NCI-H226 (cell line): ENCODE measurements at regions not wholly inside any gene's neighbourhood (a gene's known extent, or its start where the extent isn't known, plus 50 kb on each side); places are given as distances from the start of the nearest gene placed in this dataset.

Source experiments
- DNase-seq: peaks from one replicate; pipeline ENCODE4 v3.0.0-alpha.2; 2015

DNA sequence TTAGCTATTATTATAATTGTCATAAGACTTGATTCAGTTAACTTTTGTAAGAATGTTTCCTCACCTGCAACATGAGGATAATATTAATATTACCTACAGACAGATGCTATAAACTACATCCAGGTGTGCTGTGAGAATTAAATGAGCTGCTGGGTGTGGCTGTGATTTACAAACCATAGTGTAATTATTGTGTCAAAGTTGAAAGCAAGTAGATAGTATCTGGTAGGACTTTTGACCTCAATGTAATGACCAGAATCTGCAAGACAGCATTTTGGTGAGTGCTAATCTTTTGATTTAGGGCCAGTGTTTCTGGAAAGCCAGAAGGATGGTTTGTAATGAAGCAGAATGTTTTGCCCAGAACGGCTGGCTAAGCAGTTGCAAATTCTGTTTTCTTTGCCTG is 162.5 kb downstream of the TRMT11 start:
- no peak for DNase-seq

DNA sequence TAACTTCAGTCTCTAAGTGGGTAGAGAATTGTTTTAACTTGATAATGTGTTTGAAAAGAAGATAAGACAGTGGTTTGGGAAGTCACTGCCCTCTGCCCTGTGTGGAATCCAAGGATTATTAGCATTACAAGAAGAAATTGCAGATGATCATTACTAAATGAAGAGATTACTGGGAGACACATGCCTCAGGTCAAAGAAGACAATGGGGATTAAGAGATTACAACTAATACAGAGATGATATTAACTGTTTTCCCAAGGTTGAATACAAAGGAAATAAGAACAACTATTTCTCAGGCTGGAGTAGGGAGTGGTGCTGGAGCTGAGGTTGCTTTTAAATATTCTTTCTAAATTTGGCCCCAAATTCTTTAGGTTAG is 166.0 kb downstream of the TRMT11 start:
- no peak for DNase-seq

DNA sequence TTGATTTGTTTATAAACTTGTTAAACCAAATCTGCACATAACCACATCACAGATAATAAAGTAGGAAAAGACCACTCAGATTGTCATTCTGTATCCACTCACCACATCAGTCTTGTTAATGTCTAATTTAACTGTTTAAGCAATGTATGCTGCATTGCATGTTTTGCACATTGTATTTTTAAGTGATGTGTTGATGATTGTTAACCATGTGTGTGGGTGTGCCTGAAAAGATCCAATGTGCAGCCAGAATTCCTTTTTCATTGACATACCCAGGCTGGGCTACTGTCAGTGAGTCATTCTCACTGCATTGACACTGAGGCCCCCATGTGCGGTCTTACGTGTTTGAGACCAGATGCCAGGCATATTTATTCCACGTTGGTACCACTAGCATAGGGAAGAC is 167.3 kb downstream of the TRMT11 start:
- no peak for DNase-seq

DNA sequence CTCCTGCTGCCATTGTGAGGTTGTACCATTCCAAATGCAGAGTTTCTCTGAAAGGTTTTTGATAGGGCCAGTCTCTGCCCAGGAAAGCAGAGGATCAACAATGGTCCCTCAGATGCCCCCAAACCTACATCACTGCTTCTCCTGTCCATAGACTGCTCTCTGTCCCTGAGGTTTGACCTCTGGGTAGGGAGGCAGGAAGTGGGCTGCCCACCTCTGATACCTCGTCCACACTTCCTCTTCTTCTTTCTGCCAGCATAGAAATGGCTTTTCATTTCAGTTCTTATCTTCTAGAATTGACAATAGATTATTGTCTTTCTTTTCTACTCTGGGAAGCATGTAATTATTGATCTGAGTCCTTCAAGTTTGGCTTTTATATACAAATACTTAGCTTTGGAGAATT is 170.6 kb downstream of the TRMT11 start:
- no peak for DNase-seq

DNA sequence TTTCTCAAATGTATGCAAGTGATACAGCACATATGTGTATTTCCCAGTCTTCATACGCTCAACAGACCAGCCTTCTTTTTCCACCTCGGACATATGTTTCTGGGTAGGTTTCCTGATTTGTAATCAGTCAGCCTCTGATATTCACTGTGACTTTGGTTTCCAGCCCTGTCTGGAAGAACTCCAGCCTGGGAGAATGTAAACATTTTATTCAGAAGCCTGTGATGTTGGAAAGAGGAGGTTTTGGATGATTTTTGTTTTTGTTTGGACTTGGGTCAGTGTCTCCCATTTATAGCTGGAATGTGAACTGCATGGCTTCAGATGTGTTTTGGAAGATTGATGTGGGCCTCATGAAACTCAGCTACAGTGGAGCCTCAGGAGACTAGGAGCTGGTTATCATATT is 172.2 kb upstream of the CENPW start:
- no peak for DNase-seq

DNA sequence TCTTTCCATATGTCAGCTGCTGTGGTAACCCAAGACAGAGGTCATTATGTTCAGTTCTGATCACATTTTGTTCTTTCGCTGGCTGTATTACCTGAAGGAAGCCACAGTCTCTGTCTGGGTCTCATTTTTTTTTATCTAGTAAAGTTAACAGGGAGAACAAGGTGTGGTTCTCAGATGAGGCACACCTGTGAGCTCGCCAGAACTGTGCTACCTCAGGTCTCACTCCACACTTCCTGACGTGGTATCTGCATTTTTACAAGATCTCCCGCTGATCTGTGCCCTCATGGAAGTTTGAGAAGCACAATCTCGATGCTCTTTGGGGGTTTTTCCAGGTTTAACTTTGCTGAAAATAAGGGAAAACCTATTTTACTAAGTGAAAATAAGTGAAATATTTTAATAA is 169.5 kb upstream of the CENPW start:
- DNase-seq: no peak

DNA sequence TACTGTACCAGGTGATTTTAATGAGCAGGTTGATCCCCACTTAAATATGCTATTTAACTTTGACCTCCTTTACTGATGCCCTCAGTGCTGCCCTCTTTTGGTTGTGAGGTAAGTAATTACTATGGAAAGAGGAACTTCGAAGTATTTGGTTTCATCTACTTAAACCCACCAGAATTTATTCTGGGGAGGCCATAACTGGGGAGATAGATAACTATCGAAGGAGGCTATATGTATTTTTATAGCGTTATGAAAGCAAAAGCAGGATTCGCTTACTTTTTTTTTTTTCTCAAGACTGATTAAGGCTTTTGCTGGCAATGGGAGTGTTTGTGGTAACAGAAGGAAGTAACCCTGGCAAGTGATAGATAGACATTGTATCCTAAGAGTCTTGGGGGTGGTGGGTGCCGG is 168.9 kb upstream of the CENPW start:
- peak; percentile 9 for DNase-seq

DNA sequence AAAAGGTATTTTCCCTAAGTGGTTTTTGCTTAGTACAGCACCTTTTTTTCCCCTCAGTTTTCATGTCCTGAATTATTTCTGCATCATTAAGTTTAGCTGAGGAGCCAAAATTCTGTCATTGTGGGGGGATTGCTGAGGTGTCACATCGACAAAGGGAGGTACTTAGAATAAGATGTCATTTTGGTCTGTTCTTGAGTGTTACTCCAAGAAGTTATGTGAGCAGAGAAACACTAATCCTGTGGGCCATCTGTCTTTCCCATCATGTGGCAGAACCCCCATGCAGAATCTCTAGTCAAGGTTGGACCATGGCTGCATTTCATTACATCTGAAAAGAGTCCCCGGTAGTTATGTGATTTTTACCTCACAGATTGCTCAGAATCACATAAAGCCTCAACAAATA is 167.8 kb upstream of the CENPW start:
- no peak for DNase-seq

DNA sequence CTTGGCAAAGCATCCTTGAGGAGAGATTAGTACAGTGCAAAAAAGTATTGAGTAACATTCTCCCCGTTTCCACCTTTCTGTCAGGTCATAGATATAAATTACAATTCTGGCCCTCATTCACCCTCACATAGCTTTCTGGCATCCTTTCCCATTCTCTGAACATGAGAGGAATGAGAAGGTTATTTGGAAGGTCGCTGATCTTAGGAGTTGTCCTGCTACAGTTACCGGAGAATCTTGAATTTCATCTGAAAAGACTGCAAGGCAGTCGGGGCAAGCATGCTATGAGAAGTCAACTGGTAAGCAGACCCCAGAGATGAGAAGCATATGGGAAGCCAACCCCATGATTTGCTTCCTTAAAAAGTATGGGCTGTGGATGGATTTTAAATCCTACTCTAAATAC is 166.7 kb upstream of the CENPW start:
- no peak for DNase-seq

DNA sequence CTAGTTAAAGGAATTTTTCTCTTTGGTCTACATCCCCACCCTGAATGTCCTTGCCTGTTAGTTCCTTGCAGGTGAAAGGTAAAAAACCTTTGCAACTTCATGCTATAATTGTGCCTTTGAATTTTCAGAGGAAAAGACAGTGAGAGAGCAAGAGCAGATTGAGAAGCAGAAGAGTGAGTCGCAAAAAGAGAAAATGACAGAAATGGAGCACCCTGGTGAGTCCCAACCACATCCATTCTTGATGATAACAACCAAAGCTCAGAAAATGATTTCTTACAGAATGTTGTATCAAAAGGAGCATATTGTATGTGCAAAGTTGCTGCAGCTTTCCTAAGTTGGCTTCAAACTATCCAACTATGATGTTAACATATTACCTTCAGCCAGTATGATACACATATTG is 165.2 kb upstream of the CENPW start:
- no peak for DNase-seq

DNA sequence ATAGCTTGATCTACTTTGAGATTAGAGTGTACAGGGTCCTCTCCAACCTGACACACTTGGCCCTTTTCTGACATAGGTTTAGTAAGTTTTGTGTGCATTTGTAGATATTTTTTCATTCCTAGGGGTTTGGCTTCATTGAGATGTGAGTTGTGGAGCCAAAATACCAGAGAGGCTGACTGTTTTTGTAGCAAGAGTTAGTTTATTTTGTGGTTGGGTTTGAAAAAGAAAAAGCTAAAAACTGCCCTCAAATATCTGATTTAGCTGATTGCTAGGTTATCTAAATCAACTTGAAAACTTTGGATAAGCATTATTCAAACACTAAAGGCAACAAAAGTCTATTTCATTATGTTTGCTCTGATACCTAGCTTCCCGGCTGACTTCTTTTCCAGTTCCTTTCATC is 164.7 kb upstream of the CENPW start:
- DNase-seq: no peak

DNA sequence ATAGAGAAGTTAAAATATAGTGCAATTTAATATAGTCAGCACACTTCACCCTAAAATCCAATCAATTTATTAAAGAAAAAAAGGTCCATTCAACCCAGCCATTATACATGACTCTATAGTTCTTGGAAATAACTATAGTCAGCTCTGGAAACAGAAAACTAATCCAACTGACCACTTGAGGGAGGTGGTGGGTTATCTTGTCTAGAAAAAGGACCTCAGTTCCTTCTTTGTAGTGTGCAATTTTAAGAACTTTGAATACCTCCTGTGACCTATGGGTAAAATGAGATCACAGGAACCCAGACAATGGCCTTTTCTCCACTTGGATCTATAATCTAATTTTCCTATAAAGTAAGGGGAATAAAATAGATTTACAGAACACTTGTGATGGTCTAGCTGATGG is 163.6 kb upstream of the CENPW start:
- DNase-seq: no peak

DNA sequence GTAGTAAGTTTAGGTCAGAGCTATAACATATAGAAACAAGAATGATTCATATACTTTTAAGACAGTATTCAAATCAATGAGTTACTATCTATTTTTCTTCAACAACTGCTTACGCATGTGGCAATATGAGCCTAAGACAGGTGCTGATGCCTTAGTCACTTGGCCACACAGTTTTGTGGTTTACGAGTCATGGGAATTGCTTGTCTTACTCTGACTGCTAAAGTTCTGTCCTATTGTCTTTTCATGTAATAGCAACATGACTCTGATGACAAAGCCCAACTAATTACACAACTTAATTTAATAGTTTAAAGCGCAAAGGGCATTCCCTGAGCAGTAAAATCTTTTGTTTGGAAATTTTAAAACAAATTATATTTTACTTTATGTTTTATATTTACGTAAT is 159.3 kb upstream of the CENPW start:
- DNase-seq: peak; percentile 71

DNA sequence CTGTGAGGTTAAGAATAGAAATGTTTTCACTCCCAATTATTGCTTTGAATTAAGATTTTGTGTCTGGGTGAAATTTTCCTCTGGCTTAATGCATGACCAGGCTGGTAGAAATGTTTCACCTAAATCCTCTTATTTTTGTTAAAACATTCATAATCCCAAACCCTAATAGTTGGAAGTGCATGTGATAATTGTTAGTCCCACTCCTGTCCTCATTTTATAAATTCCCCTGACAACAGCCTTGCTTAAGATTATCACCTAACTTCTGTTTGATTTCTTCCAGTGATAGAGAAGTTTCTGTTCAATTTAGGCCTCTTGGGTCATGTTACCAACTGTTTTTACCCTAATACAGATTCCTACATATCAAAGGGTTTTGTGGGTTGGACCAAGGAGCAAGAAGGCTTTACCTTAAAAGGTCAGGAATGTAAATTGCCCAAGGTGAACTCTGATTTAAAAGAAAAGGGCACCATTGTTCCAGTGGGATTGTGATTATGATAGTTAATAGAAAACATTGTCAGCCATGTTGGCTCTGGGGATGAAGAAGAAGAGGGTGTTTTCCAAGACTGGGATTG is 158.7 kb upstream of the CENPW start:
- DNase-seq: no peak

DNA sequence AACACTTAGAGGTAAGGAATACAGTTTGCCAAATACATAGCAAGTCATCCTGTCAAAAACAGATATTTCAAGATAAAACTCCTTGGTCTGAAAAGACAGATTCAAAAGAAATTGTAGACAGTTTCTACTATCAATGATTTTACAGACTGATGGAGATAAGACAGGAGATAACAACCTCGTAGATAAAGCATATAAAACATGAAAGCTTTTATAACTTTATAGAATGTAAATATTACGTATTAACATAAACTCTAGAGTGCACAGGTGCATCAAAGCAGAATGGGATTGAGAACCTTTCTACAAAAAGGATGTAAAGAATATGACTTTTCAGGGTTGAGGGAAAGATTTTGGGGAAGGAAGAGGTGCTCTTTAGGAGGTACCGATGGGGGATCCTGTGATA is 158.0 kb upstream of the CENPW start:
- no peak for DNase-seq

DNA sequence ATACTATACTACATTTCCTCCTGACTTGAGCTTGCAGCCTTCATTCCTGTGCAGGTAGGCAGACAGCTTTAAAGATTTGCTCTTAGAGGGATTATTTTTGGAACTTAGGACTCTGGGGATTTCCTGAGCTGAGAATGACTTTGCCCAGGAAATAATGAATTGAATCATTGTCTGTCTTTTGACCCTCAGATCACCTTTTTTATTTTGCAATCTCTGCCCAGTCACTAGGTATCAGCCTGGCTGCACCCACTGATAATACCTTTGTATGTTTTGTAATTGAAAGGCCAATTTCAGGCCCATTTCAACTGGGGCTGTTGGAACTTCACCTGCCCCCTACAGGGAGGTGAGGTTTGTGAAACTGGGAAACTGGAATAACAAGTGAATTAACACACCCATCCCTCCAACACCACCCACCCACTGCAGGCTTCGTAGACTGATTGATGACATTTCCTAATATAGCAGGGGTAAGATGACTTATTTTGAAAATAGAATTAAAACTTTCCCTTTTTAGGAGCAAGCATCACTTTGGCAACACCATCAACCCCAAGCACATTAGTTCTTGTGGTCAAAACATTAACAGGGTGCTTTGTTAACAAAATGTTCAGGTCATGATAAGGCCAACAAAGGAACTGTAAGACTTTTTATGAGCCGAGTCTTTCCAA is 157.1 kb upstream of the CENPW start:
- DNase-seq: peak; percentile 43

DNA sequence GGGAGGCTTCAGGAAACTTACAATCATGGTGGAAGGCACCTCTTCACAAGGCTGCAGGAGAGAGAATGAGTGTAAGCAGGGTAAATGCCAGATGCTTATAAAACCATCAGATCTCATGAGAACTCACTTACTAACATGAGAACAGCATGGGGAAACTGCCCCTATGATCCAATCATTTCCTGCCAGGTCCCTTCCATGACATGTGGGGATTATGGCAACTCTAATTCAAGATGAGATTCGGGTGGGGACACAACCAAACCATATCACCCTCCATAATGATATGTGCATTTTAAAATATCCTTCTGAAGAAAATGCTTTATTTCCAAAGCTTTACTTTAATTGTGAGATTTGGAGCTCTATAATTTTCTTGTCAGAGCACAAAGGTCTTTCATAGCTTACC is 154.1 kb upstream of the CENPW start:
- DNase-seq: no peak

DNA sequence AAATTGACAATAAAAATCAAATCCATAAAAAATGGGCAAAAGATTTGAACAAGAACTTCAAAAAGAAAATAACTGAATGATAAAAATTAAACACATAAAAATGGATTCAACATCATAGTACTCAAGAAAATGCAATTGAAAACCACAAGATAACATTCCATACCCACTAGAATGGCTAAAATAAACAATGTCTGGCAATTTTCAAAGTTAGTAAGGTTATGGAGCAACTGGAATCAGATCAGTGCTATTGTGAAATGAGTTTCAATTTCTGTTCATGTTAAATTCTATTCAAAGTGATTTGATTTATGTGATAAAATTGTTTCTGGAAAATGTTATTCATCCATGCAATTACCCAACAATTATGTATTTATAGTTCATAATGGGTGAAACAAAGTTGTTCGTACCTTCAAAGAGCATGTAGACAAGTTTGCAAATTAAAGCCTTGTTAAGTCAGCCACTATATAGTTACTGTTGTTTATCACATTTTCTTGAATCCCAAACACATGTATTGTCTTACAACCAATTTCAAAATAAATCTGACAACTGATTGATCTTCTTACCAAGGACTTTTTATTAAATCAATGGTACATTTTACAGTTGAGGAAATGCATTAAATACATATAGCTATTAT is 151.5 kb upstream of the CENPW start:
- peak; percentile 66 for DNase-seq

DNA sequence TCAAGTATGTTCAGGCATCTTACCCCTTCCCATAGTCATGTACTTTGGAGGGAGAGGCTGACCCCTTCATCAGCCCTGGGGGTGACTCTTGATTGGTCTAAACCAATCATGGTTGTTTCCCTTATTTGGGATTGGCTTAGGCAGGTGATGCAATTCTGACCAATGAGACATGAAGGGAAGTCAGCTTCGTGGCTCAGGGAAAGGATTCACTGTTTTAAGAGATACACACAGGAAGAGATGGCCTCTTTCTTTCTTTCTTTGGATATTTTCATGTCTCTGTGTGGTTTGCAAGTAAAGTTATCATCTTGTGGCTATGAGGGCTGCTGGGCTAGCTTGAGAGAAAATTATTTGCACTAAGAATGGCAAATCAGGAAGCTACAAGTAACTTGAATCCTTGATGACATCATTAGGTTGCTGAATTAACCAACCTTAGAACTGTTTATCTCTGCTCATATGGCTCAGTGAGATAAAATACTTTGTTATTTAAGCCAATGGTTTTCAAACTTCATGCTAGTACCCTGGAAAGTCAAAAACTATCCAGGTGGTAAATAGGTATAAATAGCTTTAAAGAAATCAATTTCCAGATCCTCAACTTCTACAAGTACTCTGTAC is 144.2 kb upstream of the CENPW start:
- DNase-seq: no peak

DNA sequence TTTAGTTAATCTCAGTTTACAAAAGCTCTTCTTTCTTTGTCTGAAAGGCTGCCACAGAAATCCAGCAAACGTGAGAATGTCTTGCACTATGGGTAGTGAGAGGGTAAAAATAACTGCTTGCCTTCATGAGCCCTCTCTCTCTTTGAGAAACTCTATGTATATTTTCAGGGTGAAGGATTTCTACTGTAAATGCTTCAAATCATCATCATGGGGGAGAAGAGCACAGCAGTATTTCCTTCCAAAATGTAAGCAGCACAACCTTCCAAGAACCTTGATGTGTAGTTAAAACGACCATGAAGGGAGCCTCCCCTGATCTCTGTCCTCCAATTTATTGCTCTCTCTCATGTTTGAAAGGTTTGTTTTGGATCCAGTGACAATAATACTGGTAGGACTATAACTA is 141.3 kb upstream of the CENPW start:
- no peak for DNase-seq

DNA sequence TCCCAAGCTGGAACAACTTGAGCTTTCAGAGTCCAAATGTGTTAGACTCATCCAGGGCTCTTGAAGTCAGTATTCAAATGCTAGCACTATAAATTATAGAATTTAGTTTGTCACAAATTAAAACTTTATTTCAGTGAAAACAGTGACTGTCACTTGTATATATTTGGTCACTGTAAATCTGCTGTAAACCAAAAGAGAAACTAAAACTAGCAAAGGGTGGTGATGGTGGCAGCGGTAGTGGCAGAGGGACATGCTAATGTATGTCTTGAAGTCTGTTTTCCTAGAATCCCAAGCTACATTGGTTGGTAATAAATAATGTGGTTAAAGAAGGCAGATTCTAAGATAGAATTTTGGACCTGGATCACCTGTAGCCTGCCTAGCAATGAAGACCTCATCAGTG is 140.4 kb upstream of the CENPW start:
- DNase-seq: no peak

DNA sequence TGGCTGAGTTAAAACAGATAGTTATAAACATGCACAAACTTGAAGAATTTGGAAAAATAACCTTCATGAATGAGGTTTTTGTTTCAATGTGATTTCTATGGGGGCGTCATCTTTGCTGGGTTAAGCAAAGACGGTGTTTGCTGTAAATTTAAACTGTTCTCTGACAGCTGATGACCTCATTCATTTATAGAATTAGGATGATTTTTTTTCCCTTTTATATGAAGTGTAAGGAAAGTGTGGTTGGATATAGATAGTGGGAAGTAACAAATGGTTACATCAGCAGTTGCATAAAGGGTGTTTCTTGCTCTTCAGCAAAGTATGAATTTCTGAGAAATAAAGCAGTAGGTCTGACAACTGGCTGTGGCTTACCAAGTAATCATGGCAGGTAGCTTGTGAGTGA is 137.2 kb upstream of the CENPW start:
- DNase-seq: no peak

DNA sequence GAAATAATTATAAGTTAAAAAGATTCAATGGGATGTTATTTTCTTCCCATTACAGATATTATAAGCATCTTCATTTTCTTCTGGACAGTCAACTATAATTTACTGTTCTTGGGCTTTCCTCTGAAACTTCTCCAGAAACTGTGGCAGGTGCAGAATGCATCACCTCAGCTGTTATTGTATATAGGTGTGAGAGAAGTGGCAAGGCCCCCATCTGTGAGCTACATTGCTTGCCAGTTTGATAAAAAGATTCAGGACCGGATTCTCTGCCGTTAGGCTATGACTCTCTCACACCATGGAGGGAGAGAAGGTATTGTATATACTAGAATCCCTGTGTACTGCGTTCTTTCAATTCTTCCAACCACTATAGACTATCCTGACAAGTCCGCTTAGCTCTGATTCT is 135.8 kb upstream of the CENPW start:
- no peak for DNase-seq

DNA sequence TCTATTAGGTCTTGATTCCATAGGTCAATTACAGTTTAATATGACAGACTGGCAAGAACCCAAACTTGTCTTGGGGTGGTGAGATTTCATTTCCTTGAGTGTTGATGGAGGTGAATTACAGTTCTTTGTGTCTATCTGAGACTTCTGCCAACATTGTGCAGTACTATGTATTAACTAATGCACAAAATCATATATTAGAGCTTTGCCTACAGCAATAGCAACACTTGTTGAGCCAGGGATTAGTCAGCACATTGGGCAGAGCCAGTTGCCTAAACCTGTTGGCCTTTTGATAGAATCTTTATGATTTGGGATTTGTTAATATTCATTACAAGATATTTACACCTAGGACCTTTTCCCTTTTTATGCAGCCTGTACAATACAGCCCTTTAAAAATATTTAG is 135.3 kb upstream of the CENPW start:
- no peak for DNase-seq
